Activated CD4-positive, alpha-beta T cell treated with anti-CD3 and anti-CD28 coated beads, Interleukin-2, amount 10 ng/mL, durations not matched to agents 7 days and 5 days (primary cell): ENCODE measurements at regions not wholly inside any gene's neighbourhood (a gene's known extent, or its start where the extent isn't known, plus 50 kb on each side); places are given as distances from the start of the nearest gene placed in this dataset.

Source experiments
- CTCF ChIA-PET: fragments of 350-600 bp; sonication (Branson Sonifier 250); formaldehyde crosslinking; loops from one replicate; lab custom pipeline; 2021; ENCODE audit warnings: antibody characterized with exemption; lab: Charles Lee
- POLR2A ChIA-PET: fragments of 350-600 bp; sonication (Branson Sonifier 250); formaldehyde crosslinking; loops from one replicate; lab custom pipeline; 2021; ENCODE audit warnings: antibody characterized with exemption; lab: Charles Lee
- DNase-seq: peaks from one replicate; pipeline ENCODE4 v3.0.0-alpha.2; 2020
- H3K27ac Mint-ChIP-seq: one replicate; pipeline ENCODE4 v1.8.0; 2021; ENCODE audit warnings: mild to moderate bottlenecking, moderate library complexity, mixed read lengths
- H3K27me3 Mint-ChIP-seq: one replicate; pipeline ENCODE4 v1.8.0; 2021; ENCODE audit warnings: mixed read lengths
- H3K36me3 Mint-ChIP-seq: one replicate; pipeline ENCODE4 v1.8.0; 2021; ENCODE audit warnings: low read depth, mixed read lengths
- H3K4me1 Mint-ChIP-seq: one replicate; pipeline ENCODE4 v1.8.0; 2021; ENCODE audit warnings: mixed read lengths
- H3K4me3 Mint-ChIP-seq: one replicate; pipeline ENCODE4 v1.8.0; 2021; ENCODE audit warnings: mild to moderate bottlenecking, moderate library complexity, mixed read lengths
- H3K9me3 Mint-ChIP-seq: one replicate; pipeline ENCODE4 v1.8.0; 2021; ENCODE audit warnings: mixed read lengths

GRCh38 chr2:133848111-133848649 lies 279.9 kb upstream of the NCKAP5 start:
- no peaks in the 10 kb centered on the region for H3K4me1 Mint-ChIP-seq
- ChIA-PET POLR2A (no interaction called here), CTCF (no interaction called here)
- no peak for DNase-seq
- no peaks in the 10 kb centered on the region for H3K36me3 Mint-ChIP-seq
- H3K9me3 Mint-ChIP-seq: no peaks in the 10 kb centered on the region
- no peak overlapping the region for H3K4me3 Mint-ChIP-seq
- H3K27me3 Mint-ChIP-seq: peaks cover 9% of the 10 kb centered on the region
- H3K27ac Mint-ChIP-seq: no peak overlapping the region

DNA sequence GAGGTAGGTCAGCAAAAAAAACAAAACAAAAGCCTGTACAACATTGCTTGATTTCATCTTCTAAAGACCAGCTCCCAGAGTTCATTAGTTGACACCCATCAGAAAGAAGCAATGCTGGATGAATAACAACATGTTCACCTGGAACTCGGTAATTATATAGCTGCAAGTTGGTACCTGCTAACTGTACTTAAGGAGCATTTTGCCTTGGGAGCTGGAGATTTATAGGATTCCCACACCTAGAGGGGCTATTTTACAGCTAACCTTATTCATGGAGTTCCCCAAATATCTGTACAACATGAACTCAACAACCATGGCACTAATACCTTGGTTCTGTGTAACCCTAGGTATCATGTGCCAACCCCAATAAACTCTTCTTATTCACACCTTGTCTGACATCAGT lies 281.1 kb upstream of the NCKAP5 start:
- no peak for DNase-seq
- Mint-ChIP-seq H3K36me3 (no peaks in the 10 kb centered on the region), H3K4me1 (no peaks in the 10 kb centered on the region), H3K9me3 (no peaks in the 10 kb centered on the region), H3K4me3 (no peak overlapping the region), H3K27me3 (peaks cover 9% of the 10 kb centered on the region), H3K27ac (no peak overlapping the region)
- ChIA-PET POLR2A (no interaction called here), CTCF (interaction anchor here (0.5 kb wide), 1 partner anchor 1314 kb away, joined by 3 read pairs; no protein-coding TSS in a partner anchor)

GRCh38 chr2:133854603-133855200 lies 286.4 kb upstream of the NCKAP5 start:
- H3K4me1 Mint-ChIP-seq: no peaks in the 10 kb centered on the region
- ChIA-PET CTCF (no interaction called here), POLR2A (no interaction called here)
- H3K36me3 Mint-ChIP-seq: no peaks in the 10 kb centered on the region
- no peak for DNase-seq
- H3K4me3 Mint-ChIP-seq: no peak overlapping the region
- H3K27ac Mint-ChIP-seq: no peak overlapping the region
- peaks cover 4% of the 10 kb centered on the region for H3K27me3 Mint-ChIP-seq
- no peaks in the 10 kb centered on the region for H3K9me3 Mint-ChIP-seq

- Mint-ChIP-seq H3K36me3 (no peaks in the 10 kb centered on the region), H3K27ac (no peak overlapping the region), H3K27me3 (peaks cover 4% of the 10 kb centered on the region), H3K9me3 (no peaks in the 10 kb centered on the region), H3K4me1 (no peaks in the 10 kb centered on the region), H3K4me3 (no peak overlapping the region)
- ChIA-PET POLR2A (no interaction called here), CTCF (no interaction called here)
- no peak for DNase-seq
These were observed 287.3 kb upstream of the NCKAP5 start for GRCh38 chr2:133855526-133855925.

GRCh38 chr2:133856678-133857077 lies 288.4 kb upstream of the NCKAP5 start:
- Mint-ChIP-seq H3K4me1 (no peaks in the 10 kb centered on the region), H3K9me3 (no peaks in the 10 kb centered on the region), H3K27ac (no peak overlapping the region), H3K4me3 (no peak overlapping the region), H3K36me3 (no peaks in the 10 kb centered on the region), H3K27me3 (peaks cover 4% of the 10 kb centered on the region)
- DNase-seq: no peak
- CTCF ChIA-PET: no interaction called here
- POLR2A ChIA-PET: no interaction called here

GRCh38 chr2:133859578-133859977 lies 291.3 kb upstream of the NCKAP5 start:
- ChIA-PET CTCF (no interaction called here), POLR2A (no interaction called here)
- DNase-seq: no peak
- Mint-ChIP-seq H3K36me3 (no peaks in the 10 kb centered on the region), H3K27ac (no peak overlapping the region), H3K4me1 (no peaks in the 10 kb centered on the region), H3K9me3 (no peaks in the 10 kb centered on the region), H3K4me3 (no peak overlapping the region), H3K27me3 (peaks cover 4% of the 10 kb centered on the region)

DNA sequence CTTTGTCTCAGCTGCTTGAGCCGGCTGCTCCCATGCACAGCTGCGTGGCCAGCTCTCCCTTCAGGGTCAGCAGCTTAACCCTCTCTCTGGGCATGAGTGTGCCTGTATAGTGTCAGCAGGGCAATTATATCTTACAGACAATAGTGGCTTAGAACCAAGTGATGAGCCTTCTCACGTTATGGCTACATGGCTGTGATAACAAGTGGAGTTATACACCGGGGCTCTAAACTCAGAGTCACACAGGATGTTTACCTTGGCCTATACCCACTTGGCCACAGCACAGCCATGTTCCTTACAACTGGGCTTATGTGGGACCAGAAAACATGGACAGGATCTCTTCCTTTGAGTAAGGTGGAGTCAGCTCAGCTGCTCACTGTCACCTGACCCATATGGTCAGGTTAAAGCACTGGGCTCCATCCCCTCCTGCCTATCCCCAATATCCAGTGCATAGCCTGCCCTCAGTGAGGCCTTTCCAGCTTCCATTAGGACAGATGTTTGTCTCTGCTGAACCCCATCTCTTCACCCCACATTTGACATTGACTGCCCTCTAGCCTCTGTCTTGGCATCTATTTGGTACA lies 294.2 kb upstream of the NCKAP5 start:
- no peaks in the 10 kb centered on the region for H3K9me3 Mint-ChIP-seq
- H3K4me3 Mint-ChIP-seq: no peak overlapping the region
- no peaks in the 10 kb centered on the region for H3K4me1 Mint-ChIP-seq
- H3K27me3 Mint-ChIP-seq: no peaks in the 10 kb centered on the region
- H3K36me3 Mint-ChIP-seq: no peaks in the 10 kb centered on the region
- ChIA-PET CTCF (no interaction called here), POLR2A (no interaction called here)
- DNase-seq: no peak
- no peak overlapping the region for H3K27ac Mint-ChIP-seq

DNA sequence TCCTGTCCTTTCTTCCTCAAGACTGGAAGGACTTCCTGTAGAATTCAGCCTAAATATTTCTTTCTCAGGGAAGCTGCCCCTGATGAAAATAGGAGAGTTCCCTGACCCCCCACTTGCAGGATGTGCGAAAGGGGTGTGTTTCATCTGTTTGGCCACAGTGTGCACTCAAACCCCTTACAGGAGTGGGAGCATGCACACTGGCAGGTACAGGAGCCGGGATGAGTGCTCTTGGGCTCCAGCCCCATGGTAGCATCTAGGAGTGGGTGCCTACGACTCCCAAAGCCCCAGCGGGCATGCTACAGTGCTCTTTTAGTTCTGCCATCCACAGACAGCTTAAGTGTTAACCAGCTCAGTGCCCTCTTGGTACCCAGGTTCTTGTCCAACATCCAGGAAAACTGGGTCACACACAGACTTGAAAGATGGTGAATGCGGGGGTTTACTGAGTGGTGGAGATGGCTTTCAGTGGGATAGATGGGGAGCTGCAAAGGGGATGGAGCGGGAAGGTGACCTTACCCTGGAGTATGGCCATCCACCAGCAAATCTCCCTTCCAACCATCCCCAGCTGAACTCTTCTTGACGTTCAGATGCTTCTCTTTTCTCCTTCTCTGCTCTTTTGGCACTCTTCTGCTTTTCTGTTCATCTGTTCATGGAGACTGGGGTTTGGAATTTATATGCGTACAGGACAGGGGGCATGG lies 295.0 kb upstream of the NCKAP5 start:
- Mint-ChIP-seq H3K4me3 (no peak overlapping the region), H3K27me3 (no peaks in the 10 kb centered on the region), H3K9me3 (no peaks in the 10 kb centered on the region), H3K4me1 (no peaks in the 10 kb centered on the region), H3K36me3 (no peaks in the 10 kb centered on the region), H3K27ac (no peak overlapping the region)
- ChIA-PET POLR2A (no interaction called here), CTCF (no interaction called here)
- no peak for DNase-seq

GRCh38 chr2:133865141-133865540 lies 296.9 kb upstream of the NCKAP5 start:
- H3K9me3 Mint-ChIP-seq: no peaks in the 10 kb centered on the region
- peaks cover 6% of the 10 kb centered on the region for H3K27me3 Mint-ChIP-seq
- H3K27ac Mint-ChIP-seq: no peak overlapping the region
- no peak for DNase-seq
- H3K4me1 Mint-ChIP-seq: no peaks in the 10 kb centered on the region
- CTCF ChIA-PET: interaction anchor here (0.7 kb wide), 1 partner anchor 133 kb away, joined by 3 read pairs; no protein-coding TSS in a partner anchor
- no peak overlapping the region for H3K4me3 Mint-ChIP-seq
- POLR2A ChIA-PET: no interaction called here
- no peaks in the 10 kb centered on the region for H3K36me3 Mint-ChIP-seq

GRCh38 chr2:133867166-133867565 lies 298.9 kb upstream of the NCKAP5 start:
- H3K4me1 Mint-ChIP-seq: no peaks in the 10 kb centered on the region
- CTCF ChIA-PET: interaction anchor here (1.3 kb wide), 1 partner anchor 31 kb away, joined by 3 read pairs; no protein-coding TSS in a partner anchor
- DNase-seq: no peak
- H3K27me3 Mint-ChIP-seq: peaks cover 7% of the 10 kb centered on the region
- no peak overlapping the region for H3K4me3 Mint-ChIP-seq
- POLR2A ChIA-PET: interaction anchor here (0.6 kb wide), 1 partner anchor 680 kb away, joined by 3 read pairs; no protein-coding TSS in a partner anchor
- no peaks in the 10 kb centered on the region for H3K9me3 Mint-ChIP-seq
- no peak overlapping the region for H3K27ac Mint-ChIP-seq
- no peaks in the 10 kb centered on the region for H3K36me3 Mint-ChIP-seq

DNA sequence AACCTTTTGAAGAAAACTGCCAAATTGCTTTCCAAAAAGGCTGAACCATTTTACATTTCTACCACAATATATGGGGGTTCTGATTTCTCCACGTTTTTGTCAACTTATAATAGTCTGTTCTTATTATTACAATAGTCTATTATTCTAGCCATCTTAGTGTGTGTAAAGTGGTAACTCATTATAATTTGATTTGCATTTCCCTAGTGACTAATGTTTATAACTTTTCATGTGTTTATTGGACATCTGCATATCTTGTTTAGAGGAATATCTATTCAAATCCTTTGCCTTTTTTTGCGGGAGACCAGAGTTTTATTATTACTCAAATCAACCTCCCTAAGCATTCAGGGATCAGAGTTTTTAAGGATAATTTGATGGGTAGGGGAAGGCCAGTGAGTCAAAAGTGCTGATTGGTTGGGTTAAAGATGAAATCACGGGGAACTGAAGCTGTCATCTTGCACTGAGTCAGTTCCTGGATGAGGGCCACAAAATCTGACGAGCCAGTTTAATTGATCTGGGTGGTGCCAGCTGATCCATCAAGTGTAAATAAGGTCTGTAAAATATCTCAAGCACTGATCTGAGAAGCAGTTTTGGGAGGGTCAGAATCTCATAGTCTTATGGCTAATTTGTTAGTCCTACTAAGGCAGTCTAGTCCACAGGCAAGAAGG lies 303.4 kb upstream of the NCKAP5 start:
- Mint-ChIP-seq H3K9me3 (no peaks in the 10 kb centered on the region), H3K27ac (no peak overlapping the region), H3K36me3 (no peaks in the 10 kb centered on the region), H3K4me1 (no peaks in the 10 kb centered on the region), H3K27me3 (peaks cover 23% of the 10 kb centered on the region), H3K4me3 (no peak overlapping the region)
- no peak for DNase-seq
- ChIA-PET POLR2A (no interaction called here), CTCF (no interaction called here)

- Mint-ChIP-seq H3K27ac (no peak overlapping the region), H3K9me3 (no peaks in the 10 kb centered on the region), H3K27me3 (peaks cover 23% of the 10 kb centered on the region), H3K4me1 (no peaks in the 10 kb centered on the region), H3K36me3 (no peaks in the 10 kb centered on the region), H3K4me3 (no peak overlapping the region)
- no peak for DNase-seq
- CTCF ChIA-PET: no interaction called here
- POLR2A ChIA-PET: no interaction called here
These were observed 310.1 kb upstream of the NCKAP5 start for GRCh38 chr2:133878326-133878725.

DNA sequence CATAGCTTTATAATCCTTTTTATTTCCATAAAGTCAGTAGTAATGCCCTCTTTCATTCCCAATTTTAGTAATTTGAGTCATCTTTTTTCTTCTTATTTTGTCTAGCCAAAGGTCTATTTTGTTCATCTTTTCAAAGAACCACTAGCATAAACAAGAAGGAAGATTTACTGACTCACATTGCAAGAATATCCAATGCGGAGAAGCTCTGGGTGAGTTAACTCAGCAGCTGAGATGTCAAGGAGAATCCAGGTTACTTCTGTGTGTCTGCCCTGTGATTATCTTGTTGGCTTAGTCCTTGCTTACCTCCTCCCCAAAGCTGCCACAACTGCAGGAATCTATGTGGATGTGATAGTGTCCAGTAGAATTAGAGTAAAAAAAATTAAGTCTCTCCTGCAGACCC lies 311.4 kb upstream of the NCKAP5 start:
- ChIA-PET POLR2A (no interaction called here), CTCF (no interaction called here)
- Mint-ChIP-seq H3K36me3 (no peaks in the 10 kb centered on the region), H3K27me3 (peaks cover 20% of the 10 kb centered on the region), H3K4me1 (no peaks in the 10 kb centered on the region), H3K4me3 (no peak overlapping the region), H3K9me3 (no peaks in the 10 kb centered on the region), H3K27ac (no peak overlapping the region)
- DNase-seq: no peak
